ENCODE measurements at regions not wholly inside any gene's neighbourhood (a gene's known extent, or its start where the extent isn't known, plus 50 kb on each side); places are given as distances from the start of the nearest gene placed in this dataset.

GRCh38 chr4:185969657-185970056, 99.3 kb upstream of the TLR3 start:
- TF ChIP-seq CTCF (IDR thresholded peaks at IDR 0.05; ENCODE audit: insufficient read depth in 1 of 2, low read depth in 1 of 2, low read length in 1 of 2, severe bottlenecking in 1 of 2, unreplicated experiment in 1 of 2), result no peak
- no peak overlapping the region for H3K4me3 Mint-ChIP-seq (ENCODE audit: unreplicated experiment)
- H3K27ac Mint-ChIP-seq (ENCODE audit: unreplicated experiment), result no peak overlapping the region
- H3K36me3 Mint-ChIP-seq (ENCODE audit: insufficient read depth, unreplicated experiment), result no peaks in the 10 kb centered on the region
- H3K27me3 Mint-ChIP-seq (ENCODE audit: insufficient read depth, unreplicated experiment), result no peaks in the 10 kb centered on the region
- ChIA-PET POLR2A (no interaction called here), CTCF (no interaction called here)
- peaks cover 11% of the 10 kb centered on the region for H3K4me1 Mint-ChIP-seq (ENCODE audit: low read depth, unreplicated experiment)
- no TSS peak for BruUV-seq (replicated peaks)
- intact Hi-C loops (cut with micrococcal nuclease; ENCODE audit: unreplicated experiment), result no loop called here
- no peak for DNase-seq
- H3K9me3 Mint-ChIP-seq (ENCODE audit: unreplicated experiment), result no peaks in the 10 kb centered on the region
- Histone ChIP-seq H3K4me3 (ENCODE audit: low read depth, low read length) (no peak overlapping the region), H3K27me3 (replicated peaks; ENCODE audit: control insufficient read depth, insufficient read depth, low read length) (no peaks in the 10 kb centered on the region), H3K36me3 (ENCODE audit: control insufficient read depth, insufficient read depth, low read length) (no peaks in the 10 kb centered on the region), H3K9me3 (no peaks in the 10 kb centered on the region), H3K4me1 (no peaks in the 10 kb centered on the region)

GRCh38 chr4:185987961-185988627, 80.9 kb upstream of the TLR3 start:
- Histone ChIP-seq H3K36me3 (ENCODE audit: control insufficient read depth, insufficient read depth, low read length) (no peaks in the 10 kb centered on the region), H3K9me3 (no peaks in the 10 kb centered on the region), H3K4me1 (no peaks in the 10 kb centered on the region), H3K4me3 (ENCODE audit: low read depth, low read length) (no peak overlapping the region), H3K27me3 (replicated peaks; ENCODE audit: control insufficient read depth, insufficient read depth, low read length) (no peaks in the 10 kb centered on the region)
- Mint-ChIP-seq H3K9me3 (ENCODE audit: unreplicated experiment) (no peaks in the 10 kb centered on the region), H3K27ac (ENCODE audit: unreplicated experiment) (no peak overlapping the region), H3K36me3 (ENCODE audit: insufficient read depth, unreplicated experiment) (peaks cover 6% of the 10 kb centered on the region), H3K4me1 (ENCODE audit: low read depth, unreplicated experiment) (no peaks in the 10 kb centered on the region), H3K4me3 (ENCODE audit: unreplicated experiment) (no peak overlapping the region), H3K27me3 (ENCODE audit: insufficient read depth, unreplicated experiment) (no peaks in the 10 kb centered on the region)
- no TSS peak for BruUV-seq (replicated peaks)
- ChIA-PET CTCF (no interaction called here), POLR2A (no interaction called here)
- intact Hi-C loops (cut with micrococcal nuclease; ENCODE audit: unreplicated experiment), result no loop called here
- no peak for TF ChIP-seq CTCF (IDR thresholded peaks at IDR 0.05; ENCODE audit: insufficient read depth in 1 of 2, low read depth in 1 of 2, low read length in 1 of 2, severe bottlenecking in 1 of 2, unreplicated experiment in 1 of 2)
- DNase-seq, result no peak

GRCh38 chr4:185991770-185992169, 77.2 kb upstream of the TLR3 start:
- Mint-ChIP-seq H3K27ac (ENCODE audit: unreplicated experiment) (no peak overlapping the region), H3K4me1 (ENCODE audit: low read depth, unreplicated experiment) (no peaks in the 10 kb centered on the region), H3K27me3 (ENCODE audit: insufficient read depth, unreplicated experiment) (no peaks in the 10 kb centered on the region), H3K36me3 (ENCODE audit: insufficient read depth, unreplicated experiment) (no peaks in the 10 kb centered on the region), H3K4me3 (ENCODE audit: unreplicated experiment) (no peak overlapping the region), H3K9me3 (ENCODE audit: unreplicated experiment) (peaks cover 9% of the 10 kb centered on the region)
- H3K36me3 ChIP-seq (ENCODE audit: control insufficient read depth, insufficient read depth, low read length), result no peaks in the 10 kb centered on the region
- BruUV-seq (replicated peaks), result no TSS peak
- ChIA-PET CTCF (no interaction called here), POLR2A (no interaction called here)
- H3K4me1 ChIP-seq, result no peaks in the 10 kb centered on the region
- no peaks in the 10 kb centered on the region for H3K27me3 ChIP-seq (replicated peaks; ENCODE audit: control insufficient read depth, insufficient read depth, low read length)
- no peak overlapping the region for H3K4me3 ChIP-seq (ENCODE audit: low read depth, low read length)
- H3K9me3 ChIP-seq, result no peaks in the 10 kb centered on the region
- DNase-seq, result no peak
- intact Hi-C loops (cut with micrococcal nuclease; ENCODE audit: unreplicated experiment), result no loop called here
- TF ChIP-seq CTCF (IDR thresholded peaks at IDR 0.05; ENCODE audit: insufficient read depth in 1 of 2, low read depth in 1 of 2, low read length in 1 of 2, severe bottlenecking in 1 of 2, unreplicated experiment in 1 of 2), result no peak
